SU-DHL-6 (cell line): ENCODE measurements at regions not wholly inside any gene's neighbourhood (a gene's known extent, or its start where the extent isn't known, plus 50 kb on each side); places are given as distances from the start of the nearest gene placed in this dataset.

Source experiments
- H2AFZ ChIP-seq: fragments of 200-600 bp; sonication (generic); 2 replicates; pipeline ENCODE4 v1.6.1; 2014; ENCODE audit warnings: low read depth, mild to moderate bottlenecking, moderate library complexity, mixed read lengths, antibody characterized with exemption, low read length; ENCODE audit not compliant: severe bottlenecking
- H3F3A ChIP-seq: fragments of 200-600 bp; shearing (Covaris generic); 2 replicates; pipeline ENCODE4 v1.6.0; 2016; ENCODE audit warnings: antibody characterized with exemption, mild to moderate bottlenecking; ENCODE audit not compliant: insufficient read depth
- H3K27ac ChIP-seq: fragments of 200-600 bp; sonication (generic); 2 replicates; pipeline ENCODE4 v1.5.1; 2016; ENCODE audit warnings: low read depth, mild to moderate bottlenecking, low read length, moderate library complexity, mixed read lengths
- H3K27me3 ChIP-seq: fragments of 200-600 bp; sonication (generic), shearing (Covaris generic); 2 replicates; pipeline ENCODE4 v1.6.0; 2014; ENCODE audit warnings: mild to moderate bottlenecking, low read length
- H3K36me3 ChIP-seq: fragments of 200-600 bp; sonication (generic); 2 replicates; pipeline ENCODE4 v1.6.1; 2014; ENCODE audit warnings: mild to moderate bottlenecking, low read length, mixed read lengths
- H3K4me2 ChIP-seq: fragments of 300-600, 200-600 bp; shearing (Covaris generic), sonication (generic); 2 replicates; pipeline ENCODE4 v1.6.0; 2014; ENCODE audit warnings: low read length, low read depth, mild to moderate bottlenecking; ENCODE audit not compliant: poor library complexity, severe bottlenecking
- H3K4me3 ChIP-seq: fragments of 200-600 bp; sonication (generic); 2 replicates; pipeline ENCODE4 v1.5.1; 2014; ENCODE audit warnings: antibody characterized with exemption, low read length, mild to moderate bottlenecking, mixed read lengths; ENCODE audit not compliant: insufficient read depth, poor library complexity, severe bottlenecking
- H3K79me2 ChIP-seq: fragments of 200-600 bp; sonication (generic); 2 replicates; pipeline ENCODE4 v1.6.1; 2014; ENCODE audit warnings: mild to moderate bottlenecking, low read length, moderate library complexity; ENCODE audit not compliant: insufficient read depth
- H3K9ac ChIP-seq: fragments of 200-600 bp; sonication (generic); 2 replicates; pipeline ENCODE4 v1.7.0; 2014; ENCODE audit warnings: mild to moderate bottlenecking, low read length
- H3K9me2 ChIP-seq: fragments of 200-600 bp; sonication (generic); replicated peaks from 2 replicates; pipeline ENCODE4 v1.6.1; 2014; ENCODE audit warnings: low read length; ENCODE audit not compliant: insufficient read depth
- H3K9me3 ChIP-seq: fragments of 200-600 bp; sonication (generic); 2 replicates; pipeline ENCODE4 v1.6.1; 2014; ENCODE audit warnings: low read length, mixed read lengths; ENCODE audit not compliant: insufficient read depth
- H4K20me1 ChIP-seq: fragments of 200-600 bp; sonication (generic); 2 replicates; pipeline ENCODE4 v1.6.1; 2014; ENCODE audit warnings: low read depth, mild to moderate bottlenecking, antibody characterized with exemption, low read length, moderate library complexity, mixed read lengths
- CTCF ChIP-seq: fragments of 200-600 bp; sonication (generic); IDR thresholded peaks from one replicate; pipeline ENCODE4 v1.5.1; 2017; ENCODE audit warnings: antibody characterized with exemption, mild to moderate bottlenecking, low read length, moderate library complexity; ENCODE audit not compliant: insufficient read depth, poor library complexity, severe bottlenecking
- EZH2phosphoT487 ChIP-seq: fragments of 200-600 bp; sonication (generic), shearing (Covaris generic); conservative IDR thresholded peaks from 2 replicates; pipeline ENCODE4 v1.6.1; 2018; ENCODE audit warnings: mild to moderate bottlenecking, antibody characterized with exemption, low read length, moderate library complexity, mixed read lengths

- no peak overlapping the region for H3K4me2 ChIP-seq
- H3K4me3 ChIP-seq, result no peak overlapping the region
- no peaks in the 10 kb centered on the region for H3K79me2 ChIP-seq
- no peak for TF ChIP-seq EZH2phosphoT487
- no peak for TF ChIP-seq CTCF
- no peak overlapping the region for H3K9ac ChIP-seq
- H3K9me2 ChIP-seq, result no peaks in the 10 kb centered on the region
- H3K9me3 ChIP-seq, result no peaks in the 10 kb centered on the region
- H3K27me3 ChIP-seq, result no peaks in the 10 kb centered on the region
- H3K27ac ChIP-seq, result no peak overlapping the region
- no peak overlapping the region for H2AFZ ChIP-seq
- H4K20me1 ChIP-seq, result no peaks in the 10 kb centered on the region
- H3K36me3 ChIP-seq, result no peaks in the 10 kb centered on the region
- H3F3A ChIP-seq, result no peaks in the 10 kb centered on the region
These were observed 109.6 kb downstream of the FAM174B start for GRCh38 chr15:92545996-92546395.

GRCh38 chr15:92541291-92542200 lies 114.0 kb downstream of the FAM174B start:
- H3K9me2 ChIP-seq, result no peaks in the 10 kb centered on the region
- no peak overlapping the region for H2AFZ ChIP-seq
- H3K4me3 ChIP-seq, result no peak overlapping the region
- TF ChIP-seq CTCF (no peak), EZH2phosphoT487 (no peak)
- H3K9me3 ChIP-seq, result no peaks in the 10 kb centered on the region
- no peaks in the 10 kb centered on the region for H4K20me1 ChIP-seq
- H3F3A ChIP-seq, result no peaks in the 10 kb centered on the region
- H3K4me2 ChIP-seq, result no peak overlapping the region
- no peak overlapping the region for H3K9ac ChIP-seq
- no peak overlapping the region for H3K27ac ChIP-seq
- H3K79me2 ChIP-seq, result no peaks in the 10 kb centered on the region
- no peaks in the 10 kb centered on the region for H3K36me3 ChIP-seq
- H3K27me3 ChIP-seq, result no peaks in the 10 kb centered on the region

- H3F3A ChIP-seq, result no peaks in the 10 kb centered on the region
- TF ChIP-seq CTCF (no peak), EZH2phosphoT487 (no peak)
- H3K36me3 ChIP-seq, result no peaks in the 10 kb centered on the region
- no peaks in the 10 kb centered on the region for H3K9me3 ChIP-seq
- H4K20me1 ChIP-seq, result no peaks in the 10 kb centered on the region
- H3K27me3 ChIP-seq, result no peaks in the 10 kb centered on the region
- no peaks in the 10 kb centered on the region for H3K79me2 ChIP-seq
- H3K9ac ChIP-seq, result no peak overlapping the region
- no peak overlapping the region for H2AFZ ChIP-seq
- no peaks in the 10 kb centered on the region for H3K9me2 ChIP-seq
- H3K4me2 ChIP-seq, result no peak overlapping the region
- no peak overlapping the region for H3K4me3 ChIP-seq
- H3K27ac ChIP-seq, result no peak overlapping the region
These were observed 117.5 kb downstream of the FAM174B start for GRCh38 chr15:92538115-92538514.
